Gastrocnemius medialis (tissue), 4 donors: ENCODE measurements at regions not wholly inside any gene's neighbourhood (a gene's known extent, or its start where the extent isn't known, plus 50 kb on each side); places are given as distances from the start of the nearest gene placed in this dataset.
"Not testable (repeated sequence)": the region's sequence is repeated elsewhere in the genome, so short reads cannot be mapped to it uniquely, and the experiment has no call there.

Experiments used
- ATAC-seq, 2 donors: fragments of 150-250 bp; one replicate each; pipeline ENCODE4 v1.9.1; 2016
- DNase-seq, 2 donors: peaks; one replicate each; pipeline ENCODE4 v3.0.0-alpha.2; 2019
- H3K27ac ChIP-seq, 4 donors: fragments of 200-600 bp; sonication (generic); 1 replicate in 1 of 4; 2 replicates in 3 of 4; pipeline ENCODE4 v1.5.1; 2016 to 2018; ENCODE audit warnings: mild to moderate bottlenecking in 2 of 4, moderate library complexity in 1 of 4
- H3K27me3 ChIP-seq, 3 donors: fragments of 200-600 bp; sonication (generic) in 2 of 3; 1 replicate in 1 of 3; 2 replicates in 2 of 3; pipeline versions ENCODE4 v1.5.1 to v1.6.0; 2016 to 2019; ENCODE audit warnings: mild to moderate bottlenecking in 1 of 3, moderate library complexity in 1 of 3
- H3K36me3 ChIP-seq, 2 donors: fragments of 200-600 bp; sonication (generic) in 1 of 2; one replicate each; pipeline ENCODE4 v1.5.1; 2017 to 2018
- H3K4me1 ChIP-seq, 2 donors: fragments of 200-600 bp; sonication (generic) in 1 of 2; one replicate each; pipeline ENCODE4 v1.5.1; 2016 to 2017; ENCODE audit warnings: mild to moderate bottlenecking in 2 of 2
- H3K4me3 ChIP-seq, 4 donors: fragments of 200-600 bp; sonication (generic) in 3 of 4; 1 replicate in 1 of 4; 2 replicates in 3 of 4; pipeline ENCODE4 v1.5.1; 2016 to 2019; ENCODE audit warnings: mild to moderate bottlenecking in 2 of 4
- H3K9me3 ChIP-seq, 3 donors: fragments of 200-600 bp; sonication (generic) in 2 of 3; 1 replicate in 1 of 3; 2 replicates in 2 of 3; pipeline ENCODE4 v1.5.1; 2016 to 2019
- POLR2A ChIP-seq, 2 donors: fragments of 450-650 bp; IDR thresholded peaks; one replicate each; pipeline ENCODE4 v1.6.1; 2017; ENCODE audit warnings: antibody characterized with exemption in 2 of 2, mild to moderate bottlenecking in 2 of 2, moderate library complexity in 2 of 2
- in situ Hi-C, 4 donors: fragments of 200-750 bp; cut with MboI; loops; one replicate each; pipeline versions ENCODE4 v1.15.0 to v1.8.0; 2017; ENCODE audit warnings: low sequenced_read_pairs in 4 of 4
- intact Hi-C: fragments of 100-400 bp; cut with DNase I; formaldehyde crosslinking; loops from one replicate; pipeline ENCODE4 v1.15.1; 2023; ENCODE audit warnings: low total_unique reads
- TF ChIP-seq, protein P1 (sequence below), 5 experiments: fragments of 450-650 bp in 3 of 5; fragments of 200-600 bp in 2 of 5; sonication (generic) in 2 of 5; IDR thresholded peaks in 4 of 5; conservative IDR thresholded peaks in 1 of 5; 1 replicate in 4 of 5; 2 replicates in 1 of 5; pipeline ENCODE4 v1.5.1; 2016 to 2019; ENCODE audit warnings: antibody characterized with exemption in 5 of 5, mild to moderate bottlenecking in 3 of 5, moderate library complexity in 3 of 5

DNA sequence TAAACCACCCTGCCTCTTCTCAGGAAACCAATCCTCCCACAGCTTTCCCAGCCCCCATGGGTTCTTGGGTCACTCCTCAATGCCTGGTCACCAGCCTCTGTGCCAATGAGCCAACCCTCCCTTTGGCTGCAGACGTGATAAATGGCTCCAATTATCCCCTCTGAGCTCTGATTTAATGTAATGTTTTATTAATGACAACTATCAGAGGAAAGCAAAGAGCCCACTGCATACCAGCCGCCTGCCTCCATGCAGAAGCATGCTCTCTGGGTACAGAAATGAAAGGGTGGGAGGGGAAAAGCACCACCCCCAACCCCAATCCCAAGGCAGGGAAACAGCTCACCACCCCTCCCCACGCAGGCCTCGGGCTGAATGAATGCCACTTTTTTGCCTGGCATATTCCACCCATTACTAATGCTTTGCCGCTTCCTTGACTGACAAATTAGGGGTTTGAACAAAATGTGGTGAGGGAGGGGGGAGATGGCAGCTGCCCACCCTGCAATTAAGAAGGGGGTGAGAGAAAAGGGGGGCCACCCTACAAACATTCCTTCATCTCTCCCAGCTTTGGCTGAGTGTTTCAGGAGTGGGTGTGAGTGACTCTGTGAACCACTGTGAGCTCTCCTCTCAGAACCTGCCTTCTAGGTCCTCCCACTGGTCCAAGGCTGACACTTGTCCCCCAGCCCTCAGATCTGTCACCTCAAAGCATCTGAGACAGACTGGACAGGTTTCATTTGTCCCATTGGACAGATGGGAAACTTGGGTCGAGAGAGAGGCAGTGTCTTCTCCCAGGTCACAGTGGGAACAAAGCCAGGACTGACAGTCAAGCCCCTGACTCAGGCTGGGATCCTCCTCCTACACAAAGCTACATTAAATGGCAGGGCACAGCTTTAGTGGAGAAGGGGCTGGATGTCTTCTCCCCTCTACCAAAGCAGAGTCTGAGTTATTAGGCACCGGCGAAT is 161.5 kb downstream of the TMEM132E start:
- H3K4me1 ChIP-seq: no peaks in the 10 kb centered on the region
- TF ChIP-seq POLR2A (IDR thresholded peaks at IDR 0.05): no peak
- TF ChIP-seq, protein P1, sequence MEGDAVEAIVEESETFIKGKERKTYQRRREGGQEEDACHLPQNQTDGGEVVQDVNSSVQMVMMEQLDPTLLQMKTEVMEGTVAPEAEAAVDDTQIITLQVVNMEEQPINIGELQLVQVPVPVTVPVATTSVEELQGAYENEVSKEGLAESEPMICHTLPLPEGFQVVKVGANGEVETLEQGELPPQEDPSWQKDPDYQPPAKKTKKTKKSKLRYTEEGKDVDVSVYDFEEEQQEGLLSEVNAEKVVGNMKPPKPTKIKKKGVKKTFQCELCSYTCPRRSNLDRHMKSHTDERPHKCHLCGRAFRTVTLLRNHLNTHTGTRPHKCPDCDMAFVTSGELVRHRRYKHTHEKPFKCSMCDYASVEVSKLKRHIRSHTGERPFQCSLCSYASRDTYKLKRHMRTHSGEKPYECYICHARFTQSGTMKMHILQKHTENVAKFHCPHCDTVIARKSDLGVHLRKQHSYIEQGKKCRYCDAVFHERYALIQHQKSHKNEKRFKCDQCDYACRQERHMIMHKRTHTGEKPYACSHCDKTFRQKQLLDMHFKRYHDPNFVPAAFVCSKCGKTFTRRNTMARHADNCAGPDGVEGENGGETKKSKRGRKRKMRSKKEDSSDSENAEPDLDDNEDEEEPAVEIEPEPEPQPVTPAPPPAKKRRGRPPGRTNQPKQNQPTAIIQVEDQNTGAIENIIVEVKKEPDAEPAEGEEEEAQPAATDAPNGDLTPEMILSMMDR (IDR thresholded peaks at IDR 0.05 in 4 of 5, conservative IDR thresholded peaks at IDR 0.05 in 1 of 5): no peak
- no peak for ATAC-seq
- in situ Hi-C loops (loop anchor here in 1 of 4 donors (25.0 kb wide), 1 partner anchor 154 kb away; the partner anchor contains the start of gene TMEM132E), intact Hi-C loops (no loop called here)
- no peak for DNase-seq
- no peaks in the 10 kb centered on the region for H3K27me3 ChIP-seq
- no peak overlapping the region for H3K4me3 ChIP-seq
- no peaks in the 10 kb centered on the region for H3K36me3 ChIP-seq
- no peak overlapping the region for H3K27ac ChIP-seq
- no peaks in the 10 kb centered on the region for H3K9me3 ChIP-seq

DNA sequence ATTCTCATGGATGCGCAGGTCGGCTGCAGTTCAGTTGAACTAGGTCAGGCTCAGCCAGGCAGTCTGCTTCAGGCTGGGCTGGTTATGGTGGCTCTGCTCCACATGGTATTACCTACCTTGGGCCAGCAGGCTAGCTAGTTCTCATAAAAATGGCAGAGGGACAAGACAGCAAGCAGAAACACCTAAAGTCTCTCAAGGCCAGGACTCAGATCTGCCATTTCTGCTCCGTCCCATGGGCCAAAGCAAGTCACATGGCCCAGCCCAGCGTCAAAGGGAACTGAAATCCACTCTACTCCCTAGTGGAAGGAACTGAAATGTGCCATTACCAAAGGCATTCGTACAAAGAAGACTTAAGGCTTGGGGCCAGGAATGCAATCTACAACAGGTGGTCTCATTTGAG is 160.0 kb downstream of the TMEM132E start:
- Histone ChIP-seq H3K4me3 (no peak overlapping the region), H3K9me3 (no peaks in the 10 kb centered on the region), H3K27ac (no peak overlapping the region), H3K36me3 (no peaks in the 10 kb centered on the region), H3K4me1 (no peaks in the 10 kb centered on the region), H3K27me3 (no peaks in the 10 kb centered on the region)
- TF ChIP-seq, protein P1 (IDR thresholded peaks at IDR 0.05 in 4 of 5, conservative IDR thresholded peaks at IDR 0.05 in 1 of 5): no peak
- TF ChIP-seq POLR2A (IDR thresholded peaks at IDR 0.05): no peak
- no peak for DNase-seq
- intact Hi-C loops: no loop called here
- no peak for ATAC-seq
- in situ Hi-C loops: loop anchor here in 1 of 4 donors (25.0 kb wide), 1 partner anchor 152 kb away; the partner anchor contains the start of gene TMEM132E

DNA sequence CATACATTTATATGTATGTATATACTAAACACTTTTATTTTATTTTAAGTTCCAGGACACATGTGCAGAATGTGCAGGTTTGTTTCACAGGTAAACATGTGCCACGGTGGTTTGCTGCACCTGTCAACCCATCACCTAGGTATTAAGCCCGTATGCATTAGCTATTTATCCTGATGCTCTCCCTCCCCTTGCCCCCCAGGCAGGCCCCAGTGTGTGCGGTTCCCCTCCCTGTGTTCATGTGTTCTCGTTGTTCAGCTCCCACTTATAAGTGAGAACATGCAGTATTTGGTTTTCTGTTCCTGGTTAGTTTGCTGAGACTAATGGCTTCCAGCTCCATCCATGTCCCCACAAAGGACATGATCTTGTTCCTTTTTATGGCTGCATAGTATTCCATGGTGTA is 158.3 kb downstream of the TMEM132E start:
- DNase-seq, intact Hi-C loops: not testable (repeated sequence)

DNA sequence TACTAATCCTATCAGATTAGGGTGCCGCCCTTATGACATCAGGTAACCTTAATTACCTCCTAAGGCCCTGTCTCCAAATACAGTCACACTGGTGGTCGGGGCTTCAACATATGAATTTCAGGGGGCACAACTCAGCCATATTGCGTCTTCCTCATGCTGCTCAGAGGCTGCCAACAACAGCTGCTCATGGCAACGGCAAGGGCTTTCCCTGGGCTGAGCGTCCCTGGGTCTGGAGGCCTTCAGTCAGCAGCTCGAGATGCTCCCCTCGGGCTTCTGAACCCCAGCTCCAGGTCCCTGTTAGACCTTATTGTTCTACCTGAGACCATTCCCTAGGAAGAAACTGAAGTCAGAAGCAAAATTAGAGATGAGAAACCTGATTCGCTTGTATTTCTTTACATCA is 157.2 kb downstream of the TMEM132E start:
- in situ Hi-C loops: loop anchor here in 1 of 4 donors (25.0 kb wide), 1 partner anchor 149 kb away; the partner anchor contains the start of gene TMEM132E

More for the DNA sequence above, 158.3 kb downstream of the TMEM132E start:
- H3K9me3 ChIP-seq, H3K4me3 ChIP-seq, H3K36me3 ChIP-seq, H3K27ac ChIP-seq, H3K4me1 ChIP-seq, ATAC-seq, H3K27me3 ChIP-seq: not testable (repeated sequence)
- in situ Hi-C loops: loop anchor here in 1 of 4 donors (25.0 kb wide), 1 partner anchor 150 kb away; the partner anchor contains the start of gene TMEM132E

More for the DNA sequence above, 157.2 kb downstream of the TMEM132E start:
- TF ChIP-seq, protein P1 (IDR thresholded peaks at IDR 0.05 in 4 of 5, conservative IDR thresholded peaks at IDR 0.05 in 1 of 5): no peak
- no peak for TF ChIP-seq POLR2A (IDR thresholded peaks at IDR 0.05)
- no peak for ATAC-seq
- DNase-seq: no peak
- intact Hi-C loops: no loop called here
- H3K36me3 ChIP-seq: no peaks in the 10 kb centered on the region
- H3K4me1 ChIP-seq: no peaks in the 10 kb centered on the region
- no peak overlapping the region for H3K4me3 ChIP-seq
- no peak overlapping the region for H3K27ac ChIP-seq
- no peaks in the 10 kb centered on the region for H3K27me3 ChIP-seq
- H3K9me3 ChIP-seq: no peaks in the 10 kb centered on the region
